HEK293T (cell line): ENCODE measurements at regions not wholly inside any gene's neighbourhood (a gene's known extent, or its start where the extent isn't known, plus 50 kb on each side); places are given as distances from the start of the nearest gene placed in this dataset.

ENCODE experiments used
- ARNT ChIP-seq: fragments of 450-650 bp; IDR thresholded peaks from 2 replicates; pipeline ENCODE4 v1.6.1; 2017; ENCODE audit warnings: mild to moderate bottlenecking
- ELF4 ChIP-seq: fragments of 450-650 bp; IDR thresholded peaks from 2 replicates; pipeline ENCODE4 v1.6.1; 2017; ENCODE audit warnings: antibody characterized with exemption
- FOXA1 ChIP-seq: fragments of 450-650 bp; IDR thresholded peaks from 2 replicates; pipeline ENCODE4 v1.6.1; 2016; ENCODE audit warnings: mild to moderate bottlenecking
- FOXK2 ChIP-seq: fragments of 450-650 bp; IDR thresholded peaks from 2 replicates; pipeline ENCODE4 v1.6.1; 2016; ENCODE audit warnings: mild to moderate bottlenecking
- FOXM1 ChIP-seq: fragments of 450-650 bp; IDR thresholded peaks from 2 replicates; pipeline ENCODE4 v1.6.1; 2017; ENCODE audit warnings: mild to moderate bottlenecking, borderline replicate concordance
- L3MBTL2 ChIP-seq: fragments of 450-650 bp; conservative IDR thresholded peaks from 2 replicates; pipeline ENCODE4 v1.6.1; 2016; ENCODE audit warnings: mild to moderate bottlenecking
- LEF1 ChIP-seq: fragments of 450-650 bp; IDR thresholded peaks from 2 replicates; pipeline ENCODE4 v1.6.1; 2017; ENCODE audit warnings: mild to moderate bottlenecking, borderline replicate concordance
- SP1 ChIP-seq: fragments of 450-650 bp; IDR thresholded peaks from 2 replicates; pipeline ENCODE4 v1.6.1; 2017

DNA sequence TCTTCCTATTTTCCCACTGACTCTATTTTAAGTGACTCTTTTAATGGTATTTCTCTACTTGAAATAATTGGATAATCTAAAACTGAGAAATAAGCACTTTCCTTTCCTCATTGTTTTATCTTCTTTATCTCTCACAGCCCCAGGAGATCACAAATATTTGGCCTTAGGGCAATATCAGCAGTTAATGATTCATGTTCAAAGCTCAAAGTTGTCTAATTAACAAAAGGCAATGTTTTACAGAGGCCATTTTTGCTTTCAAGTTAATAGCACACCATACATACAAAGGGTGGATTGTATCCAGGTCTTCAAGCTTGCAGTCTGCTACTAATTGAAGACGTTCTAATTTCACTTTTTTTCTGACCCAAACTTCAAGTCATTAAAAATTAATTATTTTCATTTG lies 120.1 kb downstream of the LRRN1 start:
- TF ChIP-seq L3MBTL2 (no peak), LEF1 (no peak), FOXA1 (no peak), FOXK2 (no peak), FOXM1 (no peak), SP1 (no peak), ELF4 (no peak), ARNT (no peak)
